ENCODE measurements at regions not wholly inside any gene's neighbourhood (a gene's known extent, or its start where the extent isn't known, plus 50 kb on each side); places are given as distances from the start of the nearest gene placed in this dataset.

DNA sequence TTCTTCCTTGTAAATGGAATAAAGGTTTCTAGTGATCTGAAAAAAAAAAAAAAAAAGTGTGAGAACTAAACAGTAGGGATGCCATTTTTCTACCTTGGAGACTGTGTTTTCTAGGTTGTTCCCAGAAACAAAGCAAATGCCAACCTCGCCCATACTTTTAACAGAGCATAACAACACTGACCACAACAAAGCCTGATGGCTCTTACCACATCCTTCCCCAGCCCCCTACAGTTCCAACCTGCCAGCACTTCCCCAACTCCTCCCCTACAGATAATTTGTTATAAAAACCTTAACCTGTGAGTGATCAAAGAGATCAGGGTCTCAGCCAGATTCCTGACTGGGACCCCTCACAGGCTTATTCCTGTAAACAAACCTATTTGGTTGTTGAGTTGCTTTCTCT lies 940.0 kb downstream of the SH3BGRL start:
- Histone ChIP-seq H3K9me3 (ENCODE audit: control insufficient read depth in 4 of 4, low read length in 3 of 4) (no peaks in the 10 kb centered on the region), H3K27ac (ENCODE audit: low read depth in 1 of 2, low read length in 2 of 2) (no peak overlapping the region), H3K4me3 (ENCODE audit: low read depth in 1 of 3, low read length in 3 of 3) (no peak overlapping the region), H3K4me1 (ENCODE audit: control insufficient read depth in 4 of 4, insufficient read depth in 4 of 4, low read length in 3 of 4) (no peaks in the 10 kb centered on the region), H3K27me3 (ENCODE audit: control insufficient read depth in 4 of 4, insufficient read depth in 4 of 4, low read length in 3 of 4) (no peaks in the 10 kb centered on the region), H3K36me3 (ENCODE audit: control insufficient read depth in 4 of 4, insufficient read depth in 3 of 4, low read depth in 1 of 4, low read length in 3 of 4) (no peaks in the 10 kb centered on the region), H3K9ac (ENCODE audit: low read depth in 1 of 2, low read length in 2 of 2) (no peak overlapping the region)
- 69% methylated on average over 1 of the region's 1 CpG for WGBS
- DNase-seq (ENCODE audit: low spot score), result no peak
- TF ChIP-seq EGR1 (IDR thresholded peaks at IDR 0.05; ENCODE audit: low read depth in 2 of 2), result no peak
- TF ChIP-seq MAX (IDR thresholded peaks at IDR 0.05), result no peak
- TF ChIP-seq SP1 (IDR thresholded peaks at IDR 0.05), result no peak
- no peak for TF ChIP-seq FOXA1 (IDR thresholded peaks at IDR 0.05)
- TF ChIP-seq, protein P1, sequence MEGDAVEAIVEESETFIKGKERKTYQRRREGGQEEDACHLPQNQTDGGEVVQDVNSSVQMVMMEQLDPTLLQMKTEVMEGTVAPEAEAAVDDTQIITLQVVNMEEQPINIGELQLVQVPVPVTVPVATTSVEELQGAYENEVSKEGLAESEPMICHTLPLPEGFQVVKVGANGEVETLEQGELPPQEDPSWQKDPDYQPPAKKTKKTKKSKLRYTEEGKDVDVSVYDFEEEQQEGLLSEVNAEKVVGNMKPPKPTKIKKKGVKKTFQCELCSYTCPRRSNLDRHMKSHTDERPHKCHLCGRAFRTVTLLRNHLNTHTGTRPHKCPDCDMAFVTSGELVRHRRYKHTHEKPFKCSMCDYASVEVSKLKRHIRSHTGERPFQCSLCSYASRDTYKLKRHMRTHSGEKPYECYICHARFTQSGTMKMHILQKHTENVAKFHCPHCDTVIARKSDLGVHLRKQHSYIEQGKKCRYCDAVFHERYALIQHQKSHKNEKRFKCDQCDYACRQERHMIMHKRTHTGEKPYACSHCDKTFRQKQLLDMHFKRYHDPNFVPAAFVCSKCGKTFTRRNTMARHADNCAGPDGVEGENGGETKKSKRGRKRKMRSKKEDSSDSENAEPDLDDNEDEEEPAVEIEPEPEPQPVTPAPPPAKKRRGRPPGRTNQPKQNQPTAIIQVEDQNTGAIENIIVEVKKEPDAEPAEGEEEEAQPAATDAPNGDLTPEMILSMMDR (IDR thresholded peaks at IDR 0.05; ENCODE audit: low read depth, low read length, missing input control), result no peak
- TF ChIP-seq REST (IDR thresholded peaks at IDR 0.05), result no peak
- no peak for TF ChIP-seq FOXA2 (IDR thresholded peaks at IDR 0.05)
- no peak for TF ChIP-seq NR2F2 (IDR thresholded peaks at IDR 0.05)
- TF ChIP-seq, protein P2, sequence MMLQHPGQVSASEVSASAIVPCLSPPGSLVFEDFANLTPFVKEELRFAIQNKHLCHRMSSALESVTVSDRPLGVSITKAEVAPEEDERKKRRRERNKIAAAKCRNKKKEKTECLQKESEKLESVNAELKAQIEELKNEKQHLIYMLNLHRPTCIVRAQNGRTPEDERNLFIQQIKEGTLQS (IDR thresholded peaks at IDR 0.05), result no peak
- no peak for TF ChIP-seq RAD21 (IDR thresholded peaks at IDR 0.05)
- TF ChIP-seq GABPA (IDR thresholded peaks at IDR 0.05 in 1 of 2, conservative IDR thresholded peaks at IDR 0.05 in 1 of 2), result no peak
- no peak for TF ChIP-seq RXRA (IDR thresholded peaks at IDR 0.05)
- no peak for TF ChIP-seq TAF1 (conservative IDR thresholded peaks at IDR 0.05)
- TF ChIP-seq HNF4G (IDR thresholded peaks at IDR 0.05), result no peak
- TF ChIP-seq, protein P3, sequence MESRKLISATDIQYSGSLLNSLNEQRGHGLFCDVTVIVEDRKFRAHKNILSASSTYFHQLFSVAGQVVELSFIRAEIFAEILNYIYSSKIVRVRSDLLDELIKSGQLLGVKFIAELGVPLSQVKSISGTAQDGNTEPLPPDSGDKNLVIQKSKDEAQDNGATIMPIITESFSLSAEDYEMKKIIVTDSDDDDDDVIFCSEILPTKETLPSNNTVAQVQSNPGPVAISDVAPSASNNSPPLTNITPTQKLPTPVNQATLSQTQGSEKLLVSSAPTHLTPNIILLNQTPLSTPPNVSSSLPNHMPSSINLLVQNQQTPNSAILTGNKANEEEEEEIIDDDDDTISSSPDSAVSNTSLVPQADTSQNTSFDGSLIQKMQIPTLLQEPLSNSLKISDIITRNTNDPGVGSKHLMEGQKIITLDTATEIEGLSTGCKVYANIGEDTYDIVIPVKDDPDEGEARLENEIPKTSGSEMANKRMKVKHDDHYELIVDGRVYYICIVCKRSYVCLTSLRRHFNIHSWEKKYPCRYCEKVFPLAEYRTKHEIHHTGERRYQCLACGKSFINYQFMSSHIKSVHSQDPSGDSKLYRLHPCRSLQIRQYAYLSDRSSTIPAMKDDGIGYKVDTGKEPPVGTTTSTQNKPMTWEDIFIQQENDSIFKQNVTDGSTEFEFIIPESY (IDR thresholded peaks at IDR 0.05), result no peak
- TF ChIP-seq HNF4A (conservative IDR thresholded peaks at IDR 0.05), result no peak
- no peak for TF ChIP-seq YY1 (IDR thresholded peaks at IDR 0.05)
- no peak for TF ChIP-seq JUND (IDR thresholded peaks at IDR 0.05)

All from liver (tissue), 8 donors.